GM21737 (cell line): ENCODE measurements at regions not wholly inside any gene's neighbourhood (a gene's known extent, or its start where the extent isn't known, plus 50 kb on each side); places are given as distances from the start of the nearest gene placed in this dataset.
"Not testable (repeated sequence)": the region's sequence is repeated elsewhere in the genome, so short reads cannot be mapped to it uniquely, and the experiment has no call there.

Experiments
- ATAC-seq: cut with Tn5 transposase; IDR thresholded peaks from one replicate; pipeline ENCODE4 v1.9.1; 2021; ENCODE audit warnings: mild to moderate bottlenecking, moderate library complexity; ENCODE audit not compliant: unreplicated experiment

DNA sequence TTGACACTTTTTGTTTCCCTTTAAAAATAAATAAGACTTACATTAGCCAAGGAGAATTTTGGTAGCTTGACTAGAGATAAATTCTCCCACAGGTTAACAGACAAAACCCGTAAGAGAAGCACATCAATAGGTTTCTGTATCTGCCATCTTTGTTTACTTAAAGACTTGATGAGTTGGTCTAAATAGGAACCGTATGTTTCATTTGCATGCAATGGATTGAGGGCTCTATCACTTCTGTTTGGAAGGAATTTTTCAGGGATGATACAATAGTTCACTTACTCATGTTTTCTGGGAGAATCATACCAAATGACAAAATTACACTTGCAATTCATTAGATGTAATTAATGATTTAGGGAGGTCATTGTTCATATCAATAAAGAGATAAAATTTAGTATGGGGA, 631.5 kb upstream of the NR2F2 start:
- ATAC-seq = no peak

DNA sequence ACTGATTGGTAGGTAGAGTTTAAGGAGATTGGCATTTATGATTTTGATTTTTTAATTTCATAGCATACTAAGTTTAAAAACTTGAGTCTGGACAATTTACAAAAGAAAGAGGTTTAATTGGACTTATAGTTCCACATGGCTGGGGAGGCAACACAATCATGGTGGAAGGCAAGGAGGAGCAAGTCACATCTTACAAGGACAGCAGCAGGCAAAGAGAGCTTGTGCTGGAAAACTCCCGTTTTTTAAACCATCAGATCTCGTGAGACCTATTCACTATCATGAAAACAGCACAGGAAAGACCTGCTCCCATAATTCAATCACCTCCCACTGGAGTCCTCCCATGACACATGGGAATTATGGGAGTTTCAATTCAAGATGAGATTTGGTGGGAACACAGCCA, 630.9 kb upstream of the NR2F2 start:
- no peak for ATAC-seq

GRCh38 chr15:95700692-95701091, 629.8 kb upstream of the NR2F2 start:
- ATAC-seq = not testable (repeated sequence)

DNA sequence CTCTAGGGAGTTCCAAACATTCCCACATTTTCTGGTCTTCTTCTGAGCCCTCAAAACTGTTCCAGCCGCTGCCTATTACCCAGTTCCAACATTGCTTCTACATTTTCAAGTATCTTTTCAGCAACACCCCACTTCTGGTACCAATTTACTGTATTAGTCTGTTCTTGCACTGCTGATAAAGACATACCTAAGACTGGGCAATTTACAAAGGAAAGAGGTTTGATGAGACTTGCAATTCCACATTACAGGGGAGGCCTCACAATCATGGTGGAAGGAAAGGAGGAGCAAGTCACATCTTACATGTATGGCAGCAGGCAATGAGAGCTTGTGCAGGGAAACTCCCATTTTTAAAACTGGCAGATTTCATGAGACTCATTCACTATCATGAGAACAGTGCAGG, 629.1 kb upstream of the NR2F2 start:
- ATAC-seq = no peak

DNA sequence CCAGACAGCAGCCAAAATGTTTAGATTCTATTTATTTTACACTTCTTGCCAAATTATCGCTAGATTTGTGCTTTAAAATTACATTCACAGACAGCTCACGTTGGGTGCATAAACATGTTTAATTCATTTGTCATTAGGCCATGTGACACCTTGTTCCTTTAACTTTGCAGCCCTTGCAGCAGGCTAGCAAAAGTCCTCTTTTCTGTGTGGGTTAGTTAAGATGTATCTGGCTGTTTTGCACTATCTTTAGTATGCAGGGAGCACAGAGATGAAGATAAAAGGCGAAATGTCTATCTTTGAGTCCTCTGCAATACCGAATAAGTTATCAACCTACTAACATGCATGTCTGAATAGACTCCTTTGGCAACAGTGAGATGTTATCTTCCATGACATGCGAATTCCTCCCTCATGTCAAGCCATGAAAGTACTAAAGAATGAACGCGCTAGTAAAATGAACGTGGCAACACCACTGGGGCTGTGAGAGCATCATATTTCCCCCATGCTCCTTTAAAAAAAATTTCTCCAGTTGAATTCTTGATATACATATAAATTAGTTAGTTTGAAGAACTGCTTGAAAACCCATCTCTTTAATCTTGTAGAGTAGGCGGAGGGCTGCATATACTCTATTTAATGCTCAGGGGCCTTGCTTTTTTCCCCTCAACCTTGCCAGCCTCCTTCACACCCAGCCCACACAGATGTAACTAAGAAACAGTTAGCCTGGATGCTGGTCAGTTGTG, 620.4 kb upstream of the NR2F2 start:
- no peak for ATAC-seq

GRCh38 chr15:95712785-95713184, 617.7 kb upstream of the NR2F2 start:
- no peak for ATAC-seq

DNA sequence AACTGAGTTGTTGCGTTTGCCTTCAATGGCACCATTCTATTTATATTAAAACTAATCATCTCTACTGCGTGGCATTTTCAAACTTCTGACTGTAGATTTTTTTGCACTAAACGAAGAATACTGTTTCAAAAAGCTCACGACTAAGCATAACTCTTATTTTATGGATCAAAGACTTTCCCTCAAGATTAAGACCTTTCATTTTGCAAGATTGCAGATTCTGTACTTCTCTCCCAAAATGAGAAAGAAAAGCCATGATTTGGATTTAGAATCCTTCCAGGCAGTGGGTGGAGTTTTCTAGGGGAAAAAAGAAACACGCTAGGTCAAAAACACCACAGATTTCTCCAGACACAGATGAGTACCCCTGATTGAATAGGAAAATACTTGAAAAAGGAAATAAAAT, 617.2 kb upstream of the NR2F2 start:
- ATAC-seq = no peak

DNA sequence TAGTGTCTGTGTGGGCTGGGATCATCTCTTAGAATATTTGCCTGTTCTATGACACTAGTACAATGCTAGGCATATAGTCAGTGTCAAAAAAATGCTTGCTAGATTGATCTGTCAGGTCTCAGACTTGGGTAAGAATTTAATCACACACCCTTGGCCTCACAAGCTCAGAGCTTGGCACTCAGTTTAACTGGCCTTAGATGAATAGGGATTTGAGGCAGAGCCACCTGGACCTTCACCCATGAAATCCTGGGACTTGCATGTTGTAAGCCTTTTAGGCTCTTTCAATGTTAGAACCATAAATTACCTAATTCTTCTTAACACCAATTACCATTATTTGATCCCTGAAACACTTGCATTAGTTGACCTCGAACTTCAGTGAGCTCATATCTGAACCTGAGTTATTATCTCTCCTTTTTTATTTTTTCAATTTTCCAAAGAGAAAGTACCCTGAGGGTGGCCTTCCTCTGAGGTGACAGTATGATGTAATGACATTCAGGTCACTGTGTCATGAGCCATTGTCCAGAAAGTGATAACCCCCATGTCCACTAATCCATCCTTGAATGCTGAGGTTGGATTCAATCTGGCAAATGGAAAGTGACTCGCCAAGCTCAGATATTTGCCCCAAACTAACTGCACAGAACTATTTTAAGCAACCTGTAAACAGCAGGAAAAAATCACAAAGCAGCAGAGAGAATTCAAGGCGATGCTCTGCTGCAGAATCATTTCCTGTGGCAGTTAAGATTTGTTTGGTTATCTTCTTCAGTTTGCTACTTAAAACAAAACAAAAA, 615.2 kb upstream of the NR2F2 start:
- no peak for ATAC-seq

- ATAC-seq = no peak
These were observed 614.4 kb upstream of the NR2F2 start for GRCh38 chr15:95715906-95716656.

DNA sequence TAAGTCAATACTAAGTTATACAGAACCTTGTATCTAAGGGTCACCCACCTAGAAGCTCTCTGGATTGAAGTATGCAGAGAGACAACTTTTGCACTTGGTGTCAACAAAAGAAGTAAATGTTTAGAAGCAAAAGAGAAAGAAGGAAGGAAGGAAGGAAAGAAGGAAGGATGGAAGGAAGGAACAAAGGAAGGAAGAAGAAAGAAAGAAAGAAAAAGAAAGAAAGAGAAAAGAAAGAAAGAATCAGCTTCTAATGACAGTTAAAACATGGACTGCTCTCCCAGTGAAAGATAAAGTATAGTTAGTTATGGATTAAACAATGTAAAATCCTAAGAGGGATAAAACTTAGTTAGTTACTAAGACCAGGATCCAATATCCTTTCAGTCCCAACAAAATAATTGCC, 613.8 kb upstream of the NR2F2 start:
- ATAC-seq = no peak

GRCh38 chr15:95718441-95718840, 612.1 kb upstream of the NR2F2 start:
- no peak for ATAC-seq

DNA sequence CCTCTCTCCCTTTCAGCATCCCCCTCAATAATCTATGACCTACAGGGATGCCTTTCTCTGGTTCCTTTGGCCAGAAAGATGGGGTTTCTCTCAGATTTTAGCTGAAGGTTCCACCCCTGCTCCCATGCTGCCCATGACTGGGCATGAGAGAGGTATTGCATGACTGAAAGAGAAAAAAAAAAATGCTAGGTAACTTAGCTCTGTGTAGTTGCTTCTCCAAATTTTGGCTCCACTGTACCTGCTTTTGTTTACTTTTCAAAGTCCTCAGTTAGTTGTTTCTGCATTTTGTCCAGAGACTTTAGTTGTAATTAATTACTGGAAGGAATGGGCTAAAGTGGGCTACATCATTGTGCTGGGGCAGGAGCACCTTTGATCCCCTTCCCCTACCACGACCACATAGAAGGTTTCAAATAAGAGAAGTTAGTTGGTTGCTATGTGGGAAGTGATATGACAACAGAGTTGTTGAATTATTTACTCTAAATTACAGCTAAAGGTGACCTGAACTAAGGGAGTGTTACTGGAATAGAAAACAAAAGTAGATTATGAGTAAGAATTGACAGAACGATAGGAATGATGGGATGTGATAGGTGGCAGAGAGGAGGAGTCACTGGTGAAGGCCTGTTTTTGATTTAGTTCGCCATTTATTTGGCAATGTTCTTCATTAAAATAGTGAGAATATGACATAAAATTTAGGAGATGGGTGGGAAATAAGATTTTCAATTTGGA, 605.4 kb upstream of the NR2F2 start:
- no peak for ATAC-seq

- ATAC-seq = no peak
These were observed 603.6 kb upstream of the NR2F2 start for GRCh38 chr15:95726891-95727290.

DNA sequence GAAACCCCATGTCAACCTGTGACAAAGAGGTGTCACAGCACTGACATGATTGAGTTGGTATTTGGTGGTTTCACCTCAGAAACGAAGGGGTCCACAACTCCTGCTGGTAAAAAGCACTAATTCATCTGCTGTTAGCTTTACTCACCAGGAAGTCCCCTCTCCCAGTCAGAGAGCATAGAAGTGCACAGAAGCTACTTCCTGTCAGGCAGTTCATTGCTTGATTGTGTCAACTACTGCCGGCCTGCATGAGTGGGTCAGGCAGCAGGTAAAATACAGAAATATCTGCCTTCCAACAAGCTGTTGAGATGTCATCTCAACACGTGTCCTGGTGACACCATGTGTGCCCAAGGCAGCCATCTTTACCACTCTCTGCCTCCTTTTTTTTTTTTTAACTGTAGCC, 596.6 kb upstream of the NR2F2 start:
- ATAC-seq = no peak

DNA sequence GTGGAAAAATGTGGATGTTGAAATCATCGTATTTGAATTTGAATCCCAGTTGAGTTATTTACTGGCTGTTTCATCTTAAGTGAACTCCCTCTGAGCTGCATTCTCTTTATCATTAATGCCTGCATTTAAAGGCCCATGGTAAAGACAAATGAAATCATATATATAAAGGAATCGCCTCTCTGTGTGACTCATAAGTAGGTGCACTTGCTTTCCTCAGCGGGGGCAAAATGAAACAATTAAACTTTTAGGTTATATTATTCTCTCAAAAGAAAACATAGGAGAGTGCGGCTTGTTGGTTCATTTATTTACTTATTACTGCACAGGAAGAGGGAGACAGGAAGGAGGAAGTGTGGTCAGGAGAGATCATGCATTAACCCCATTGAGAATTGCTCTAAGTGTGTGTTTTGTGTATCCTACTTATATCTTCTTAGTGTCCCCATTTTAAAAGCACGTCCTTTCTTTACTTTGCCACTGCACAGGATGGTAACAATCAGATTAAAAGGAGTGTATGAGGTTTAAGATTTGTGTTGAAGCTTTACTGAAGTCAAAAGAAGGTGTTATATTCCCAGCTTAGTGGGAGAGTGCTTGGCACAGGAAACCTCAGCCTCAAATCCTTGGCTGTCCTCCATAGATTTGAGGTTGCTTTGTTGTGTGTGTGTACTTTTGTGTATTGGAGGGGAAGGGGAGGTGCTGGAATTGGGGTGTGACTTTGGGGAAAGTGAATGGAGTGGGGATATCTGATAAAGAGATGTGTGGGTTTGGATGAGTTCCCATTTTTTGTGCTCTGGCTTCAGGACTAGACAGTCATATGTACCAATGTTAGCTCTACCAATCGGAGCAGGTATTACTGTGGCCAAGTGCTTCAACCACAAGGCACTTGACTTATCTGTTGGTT, 595.8 kb upstream of the NR2F2 start:
- no peak for ATAC-seq

- ATAC-seq = no peak
These were observed 593.4 kb upstream of the NR2F2 start for GRCh38 chr15:95737060-95737459.

DNA sequence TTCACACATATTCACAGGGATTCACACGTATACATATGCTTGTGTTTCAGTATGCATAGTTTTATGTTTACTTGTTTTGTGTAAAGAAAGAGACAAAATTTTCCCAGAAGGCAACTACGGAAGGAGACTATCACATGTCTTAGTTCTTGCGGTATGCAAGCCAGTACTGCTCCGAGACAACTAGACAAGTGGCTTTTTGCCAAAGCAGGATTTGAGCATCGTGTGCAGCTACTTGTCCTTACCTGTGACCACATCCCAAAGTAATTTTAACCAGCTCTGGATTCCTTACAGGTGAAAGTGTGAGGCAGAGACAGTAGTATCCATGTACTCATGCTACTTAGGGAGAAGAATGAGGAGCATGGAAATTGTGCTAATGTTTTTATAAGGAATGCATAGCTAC, 591.4 kb upstream of the NR2F2 start:
- no peak for ATAC-seq

DNA sequence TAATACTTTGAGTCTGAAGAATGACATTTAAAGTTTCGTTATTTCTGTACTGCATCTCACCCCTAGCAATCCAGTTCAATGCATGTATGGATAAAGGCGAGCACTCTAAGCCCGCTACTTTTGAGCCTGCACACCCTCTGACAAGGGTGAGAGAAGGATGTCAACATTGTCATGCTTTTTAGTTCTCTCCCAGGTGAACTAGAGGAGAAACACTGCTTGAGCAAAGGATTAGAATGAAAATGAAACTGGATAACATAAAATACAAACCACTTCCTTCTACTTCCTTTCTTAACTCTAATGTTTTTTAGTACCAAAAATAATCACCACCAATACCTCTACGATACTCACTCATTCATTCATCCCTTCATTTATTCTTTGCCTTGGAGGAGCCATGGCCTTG, 588.7 kb upstream of the NR2F2 start:
- no peak for ATAC-seq

- no peak for ATAC-seq
These were observed 588.2 kb upstream of the NR2F2 start for GRCh38 chr15:95742256-95742655.

DNA sequence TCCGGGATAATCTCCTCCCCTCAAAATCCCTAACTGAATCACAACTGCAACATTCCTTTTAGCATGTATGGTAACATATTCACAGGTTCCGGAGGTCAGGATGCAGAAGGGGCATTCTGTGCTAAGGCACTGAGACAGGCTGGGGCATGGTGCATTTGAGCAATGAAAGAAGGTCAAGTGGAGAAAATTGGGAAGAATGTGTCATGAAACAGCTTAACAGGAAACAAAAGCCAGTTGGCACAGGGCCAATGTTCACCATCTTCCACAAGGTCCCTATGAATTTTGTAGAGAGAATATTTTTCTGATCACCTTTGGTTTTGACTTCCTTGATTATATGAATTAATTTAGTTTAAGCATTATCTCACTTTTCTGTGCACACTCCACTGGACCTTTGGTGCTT, 587.7 kb upstream of the NR2F2 start:
- no peak for ATAC-seq
